ENCODE measurements at regions not wholly inside any gene's neighbourhood (a gene's known extent, or its start where the extent isn't known, plus 50 kb on each side); places are given as distances from the start of the nearest gene placed in this dataset.

GRCh38 chr5:4019841-4020240 is 424.2 kb downstream of the IRX1 start:
- no peak for TF ChIP-seq CTCF (IDR thresholded peaks at IDR 0.05)
- no peak for TF ChIP-seq EP300 (IDR thresholded peaks at IDR 0.05)
- no peak for TF ChIP-seq POLR2A (IDR thresholded peaks at IDR 0.05; ENCODE audit: low read depth)
- no peak for TF ChIP-seq POLR2AphosphoS5 (IDR thresholded peaks at IDR 0.05)
